Loucy (cell line): ENCODE measurements at regions not wholly inside any gene's neighbourhood (a gene's known extent, or its start where the extent isn't known, plus 50 kb on each side); places are given as distances from the start of the nearest gene placed in this dataset.

Source experiments
- CTCF ChIP-seq: fragments of 200-600 bp; sonication (generic); conservative IDR thresholded peaks from 2 replicates; pipeline ENCODE4 v1.5.1; 2014; ENCODE audit warnings: mild to moderate bottlenecking, antibody characterized with exemption, low read length
- EZH2phosphoT487 ChIP-seq: fragments of 200-600 bp; IDR thresholded peaks from 2 replicates; pipeline ENCODE4 v1.6.1; 2018; ENCODE audit warnings: antibody characterized with exemption, mild to moderate bottlenecking, moderate library complexity, borderline replicate concordance

GRCh38 chr3:73939985-73940384 is 315.2 kb upstream of the PDZRN3 start:
- no peak for TF ChIP-seq CTCF
- no peak for TF ChIP-seq EZH2phosphoT487
